ENCODE measurements at regions not wholly inside any gene's neighbourhood (a gene's known extent, or its start where the extent isn't known, plus 50 kb on each side); places are given as distances from the start of the nearest gene placed in this dataset.

DNA sequence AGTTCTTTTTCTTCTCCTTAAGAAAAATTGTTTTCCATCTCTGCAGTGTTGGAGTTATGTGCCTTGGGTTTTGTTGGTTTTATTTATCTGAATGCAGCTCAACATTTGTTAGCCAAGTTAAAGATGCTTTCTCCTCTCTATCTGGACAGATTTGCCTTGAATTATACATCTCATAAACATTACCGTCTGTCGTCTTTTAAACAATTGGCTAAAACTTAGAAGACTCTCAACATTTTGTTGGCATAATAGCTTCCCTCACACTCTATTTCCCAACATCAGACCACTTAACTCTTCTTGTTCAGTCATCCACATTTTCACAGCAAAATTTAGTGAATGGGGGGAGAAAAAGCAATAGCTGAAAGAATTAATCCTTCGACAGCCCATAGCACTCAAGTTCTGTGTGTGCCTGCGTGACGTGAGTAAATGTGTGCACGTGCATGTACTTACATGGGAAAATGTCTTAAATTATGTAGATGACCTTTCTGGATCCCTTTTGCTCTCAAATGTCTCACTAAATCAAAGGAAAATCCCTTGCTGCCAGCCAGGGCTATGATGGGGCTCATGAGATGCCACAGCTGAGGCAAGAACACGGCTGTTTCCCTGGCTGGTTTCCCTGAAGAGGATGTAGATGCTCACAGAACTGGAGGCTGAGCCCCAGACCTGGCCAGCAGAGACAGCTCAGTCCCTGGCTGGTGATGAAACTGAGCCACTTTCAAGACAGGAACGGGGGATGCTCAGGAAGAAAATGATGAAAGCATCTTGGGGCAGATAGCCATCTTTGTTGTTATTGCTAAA, 382.2 kb downstream of the FBXW7 start:
- no peaks in the 10 kb centered on the region for H3K9me3 Mint-ChIP-seq (ENCODE audit: unreplicated experiment)
- intact Hi-C loops (cut with micrococcal nuclease; ENCODE audit: unreplicated experiment): no loop called here
- H3K27me3 Mint-ChIP-seq (ENCODE audit: insufficient read depth, unreplicated experiment): no peaks in the 10 kb centered on the region
- TF ChIP-seq, protein P1, sequence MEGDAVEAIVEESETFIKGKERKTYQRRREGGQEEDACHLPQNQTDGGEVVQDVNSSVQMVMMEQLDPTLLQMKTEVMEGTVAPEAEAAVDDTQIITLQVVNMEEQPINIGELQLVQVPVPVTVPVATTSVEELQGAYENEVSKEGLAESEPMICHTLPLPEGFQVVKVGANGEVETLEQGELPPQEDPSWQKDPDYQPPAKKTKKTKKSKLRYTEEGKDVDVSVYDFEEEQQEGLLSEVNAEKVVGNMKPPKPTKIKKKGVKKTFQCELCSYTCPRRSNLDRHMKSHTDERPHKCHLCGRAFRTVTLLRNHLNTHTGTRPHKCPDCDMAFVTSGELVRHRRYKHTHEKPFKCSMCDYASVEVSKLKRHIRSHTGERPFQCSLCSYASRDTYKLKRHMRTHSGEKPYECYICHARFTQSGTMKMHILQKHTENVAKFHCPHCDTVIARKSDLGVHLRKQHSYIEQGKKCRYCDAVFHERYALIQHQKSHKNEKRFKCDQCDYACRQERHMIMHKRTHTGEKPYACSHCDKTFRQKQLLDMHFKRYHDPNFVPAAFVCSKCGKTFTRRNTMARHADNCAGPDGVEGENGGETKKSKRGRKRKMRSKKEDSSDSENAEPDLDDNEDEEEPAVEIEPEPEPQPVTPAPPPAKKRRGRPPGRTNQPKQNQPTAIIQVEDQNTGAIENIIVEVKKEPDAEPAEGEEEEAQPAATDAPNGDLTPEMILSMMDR (IDR thresholded peaks at IDR 0.05; ENCODE audit: insufficient read depth in 1 of 2, low read depth in 1 of 2, low read length in 1 of 2, severe bottlenecking in 1 of 2, unreplicated experiment in 1 of 2): no peak
- Histone ChIP-seq H3K36me3 (ENCODE audit: control insufficient read depth, insufficient read depth, low read length) (no peaks in the 10 kb centered on the region), H3K27me3 (replicated peaks; ENCODE audit: control insufficient read depth, insufficient read depth, low read length) (no peaks in the 10 kb centered on the region), H3K4me3 (ENCODE audit: low read depth, low read length) (no peak overlapping the region), H3K4me1 (peaks cover 9% of the 10 kb centered on the region; the same call in 1 of the 2 replicates), H3K9me3 (no peaks in the 10 kb centered on the region; the same call in 1 of the 2 replicates)
- ChIA-PET CTCF (no interaction called here), POLR2A (no interaction called here)
- no TSS peak for BruUV-seq (replicated peaks)
- no peak for DNase-seq
- no peaks in the 10 kb centered on the region for H3K36me3 Mint-ChIP-seq (ENCODE audit: insufficient read depth, unreplicated experiment)
- H3K27ac Mint-ChIP-seq (ENCODE audit: unreplicated experiment): no peak overlapping the region
- H3K4me1 Mint-ChIP-seq (ENCODE audit: low read depth, unreplicated experiment): peaks cover 6% of the 10 kb centered on the region
- H3K4me3 Mint-ChIP-seq (ENCODE audit: unreplicated experiment): no peak overlapping the region

DNA sequence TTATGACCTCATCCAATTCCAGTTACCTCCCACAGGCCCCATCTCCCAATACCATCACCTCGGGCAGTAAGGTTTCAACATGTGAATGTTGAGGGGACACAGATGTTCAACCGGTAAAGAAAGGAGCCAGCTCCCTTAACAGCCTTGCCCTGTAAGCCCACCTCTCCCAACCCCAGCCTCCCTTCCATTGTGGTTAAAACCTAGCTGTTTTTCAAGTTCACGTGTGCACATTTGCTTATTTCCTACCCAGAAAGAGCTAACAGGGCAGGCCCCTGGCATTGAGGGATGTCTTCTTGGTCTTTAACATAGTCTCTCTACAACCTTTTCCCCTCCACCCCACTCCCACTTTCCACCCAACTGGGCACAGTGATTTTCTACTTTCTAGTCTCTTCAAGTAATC, 385.7 kb downstream of the FBXW7 start:
- H3K9me3 Mint-ChIP-seq (ENCODE audit: unreplicated experiment): peaks cover 22% of the 10 kb centered on the region

DNA sequence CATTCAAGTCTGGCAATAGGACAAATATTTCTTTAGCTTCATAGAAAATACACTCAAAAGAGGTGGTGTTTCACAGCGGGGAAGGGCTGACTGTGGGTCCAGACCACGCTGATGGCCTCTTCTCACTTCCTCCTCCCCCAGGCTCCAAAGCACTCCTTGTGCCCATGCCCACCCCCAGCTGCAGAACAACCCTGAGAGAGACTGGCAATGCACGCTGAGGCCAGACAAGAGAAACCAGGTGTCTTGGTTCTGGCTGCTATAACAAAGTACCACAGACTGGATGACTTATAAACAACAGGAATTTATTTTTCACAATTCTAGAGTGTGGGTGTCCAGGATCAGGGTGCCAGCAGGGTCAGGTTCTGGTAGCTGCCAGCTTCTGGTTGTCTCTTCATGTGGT, 386.1 kb downstream of the FBXW7 start:
- intact Hi-C loops (cut with micrococcal nuclease; ENCODE audit: unreplicated experiment): no loop called here
- no peak overlapping the region for H3K27ac Mint-ChIP-seq (ENCODE audit: unreplicated experiment)
- H3K4me3 Mint-ChIP-seq (ENCODE audit: unreplicated experiment): no peak overlapping the region
- H3K9me3 Mint-ChIP-seq (ENCODE audit: unreplicated experiment): peaks cover 22% of the 10 kb centered on the region
- no peaks in the 10 kb centered on the region for H3K4me1 Mint-ChIP-seq (ENCODE audit: low read depth, unreplicated experiment)
- H3K27me3 Mint-ChIP-seq (ENCODE audit: insufficient read depth, unreplicated experiment): no peaks in the 10 kb centered on the region
- ChIA-PET POLR2A (no interaction called here), CTCF (no interaction called here)
- TF ChIP-seq, protein P1 (IDR thresholded peaks at IDR 0.05; ENCODE audit: insufficient read depth in 1 of 2, low read depth in 1 of 2, low read length in 1 of 2, severe bottlenecking in 1 of 2, unreplicated experiment in 1 of 2): no peak
- DNase-seq: no peak
- no peaks in the 10 kb centered on the region for H3K27me3 ChIP-seq (replicated peaks; ENCODE audit: control insufficient read depth, insufficient read depth, low read length)
- H3K4me1 ChIP-seq: no peaks in the 10 kb centered on the region
- no peak overlapping the region for H3K4me3 ChIP-seq (ENCODE audit: low read depth, low read length)
- H3K36me3 Mint-ChIP-seq (ENCODE audit: insufficient read depth, unreplicated experiment): no peaks in the 10 kb centered on the region
- no TSS peak for BruUV-seq (replicated peaks)
- peaks cover 16% of the 10 kb centered on the region for H3K9me3 ChIP-seq
- H3K36me3 ChIP-seq (ENCODE audit: control insufficient read depth, insufficient read depth, low read length): no peaks in the 10 kb centered on the region

More for the DNA sequence above, 385.7 kb downstream of the FBXW7 start:
- ChIA-PET CTCF (no interaction called here), POLR2A (no interaction called here)
- Histone ChIP-seq H3K36me3 (ENCODE audit: control insufficient read depth, insufficient read depth, low read length) (no peaks in the 10 kb centered on the region), H3K4me1 (no peaks in the 10 kb centered on the region), H3K27me3 (replicated peaks; ENCODE audit: control insufficient read depth, insufficient read depth, low read length) (no peaks in the 10 kb centered on the region), H3K9me3 (peaks cover 14% of the 10 kb centered on the region), H3K4me3 (ENCODE audit: low read depth, low read length) (no peak overlapping the region)
- intact Hi-C loops (cut with micrococcal nuclease; ENCODE audit: unreplicated experiment): no loop called here
- Mint-ChIP-seq H3K4me3 (ENCODE audit: unreplicated experiment) (no peak overlapping the region), H3K27ac (ENCODE audit: unreplicated experiment) (no peak overlapping the region), H3K36me3 (ENCODE audit: insufficient read depth, unreplicated experiment) (no peaks in the 10 kb centered on the region), H3K4me1 (ENCODE audit: low read depth, unreplicated experiment) (no peaks in the 10 kb centered on the region), H3K27me3 (ENCODE audit: insufficient read depth, unreplicated experiment) (no peaks in the 10 kb centered on the region)
- no peak for DNase-seq
- TF ChIP-seq, protein P1 (IDR thresholded peaks at IDR 0.05; ENCODE audit: insufficient read depth in 1 of 2, low read depth in 1 of 2, low read length in 1 of 2, severe bottlenecking in 1 of 2, unreplicated experiment in 1 of 2): no peak
- BruUV-seq (replicated peaks): no TSS peak

Measured in Caco-2 (cell line).